Stimulated activated CD8-positive, alpha-beta memory T cell treated with anti-CD3 and anti-CD28 coated beads, Interleukin-15, amount 100 ng/mL, for 4 hours (primary cell): ENCODE measurements at regions not wholly inside any gene's neighbourhood (a gene's known extent, or its start where the extent isn't known, plus 50 kb on each side); places are given as distances from the start of the nearest gene placed in this dataset.

Experiments
- DNase-seq, 2 donors: peaks; one replicate each; pipeline ENCODE4 v3.0.0-alpha.2; 2020; ENCODE audit warnings: low read depth in 2 of 2

GRCh38 chr6:138550346-138550767 is 51.1 kb upstream of the NHSL1 start:
- DNase-seq: no peak

GRCh38 chr6:138554146-138554545 is 54.9 kb upstream of the NHSL1 start:
- no peak for DNase-seq

GRCh38 chr6:138555421-138555988 is 56.2 kb upstream of the NHSL1 start:
- no peak for DNase-seq

- no peak for DNase-seq
These were observed 57.9 kb upstream of the NHSL1 start for GRCh38 chr6:138557147-138557546.

GRCh38 chr6:138559143-138559542 is 59.8 kb upstream of the NHSL1 start:
- DNase-seq: no peak

GRCh38 chr6:138560130-138560860 is 61.0 kb upstream of the NHSL1 start:
- DNase-seq: no peak

- no peak for DNase-seq
These were observed 63.4 kb upstream of the NHSL1 start for GRCh38 chr6:138562691-138563090.

GRCh38 chr6:138563231-138563630 is 63.9 kb upstream of the NHSL1 start:
- DNase-seq: no peak

- no peak for DNase-seq
These were observed 64.4 kb upstream of the NHSL1 start for GRCh38 chr6:138563650-138564049.

- no peak for DNase-seq
These were observed 65.0 kb upstream of the NHSL1 start for GRCh38 chr6:138564170-138564721.

GRCh38 chr6:138567052-138567451 is 67.8 kb upstream of the NHSL1 start:
- no peak for DNase-seq

- DNase-seq: no peak
These were observed 69.7 kb upstream of the NHSL1 start for GRCh38 chr6:138568997-138569396.

GRCh38 chr6:138569554-138569953 is 70.3 kb upstream of the NHSL1 start:
- no peak for DNase-seq

- no peak for DNase-seq
These were observed 70.9 kb upstream of the NHSL1 start for GRCh38 chr6:138569970-138570724.

- no peak for DNase-seq
These were observed 71.4 kb upstream of the NHSL1 start for GRCh38 chr6:138570725-138571029.

GRCh38 chr6:138571181-138571580 is 71.9 kb upstream of the NHSL1 start:
- no peak for DNase-seq

GRCh38 chr6:138571585-138572166 is 72.4 kb upstream of the NHSL1 start:
- no peak for DNase-seq

GRCh38 chr6:138572167-138572875 is 73.0 kb upstream of the NHSL1 start:
- no peak for DNase-seq

GRCh38 chr6:138572885-138573284 is 73.6 kb upstream of the NHSL1 start:
- no peak for DNase-seq

- no peak for DNase-seq
These were observed 76.0 kb upstream of the NHSL1 start for GRCh38 chr6:138575257-138575656.

- no peak for DNase-seq
These were observed 77.0 kb upstream of the NHSL1 start for GRCh38 chr6:138576313-138576712.
